GM21717 (cell line): ENCODE measurements at regions not wholly inside any gene's neighbourhood (a gene's known extent, or its start where the extent isn't known, plus 50 kb on each side); places are given as distances from the start of the nearest gene placed in this dataset.
"Not testable (repeated sequence)": the region's sequence is repeated elsewhere in the genome, so short reads cannot be mapped to it uniquely, and the experiment has no call there.

Experiments used
- ATAC-seq: cut with Tn5 transposase; IDR thresholded peaks from one replicate; pipeline ENCODE4 v1.9.1; 2021; ENCODE audit warnings: mild to moderate bottlenecking, moderate library complexity; ENCODE audit not compliant: unreplicated experiment

- ATAC-seq: no peak
Observed at GRCh38 chr12:83462419-83462818, 775.7 kb downstream of the TMTC2 start.

GRCh38 chr12:83461336-83461935 is 774.7 kb downstream of the TMTC2 start:
- no peak for ATAC-seq

GRCh38 chr12:83451189-83451588 is 764.5 kb downstream of the TMTC2 start:
- no peak for ATAC-seq

- ATAC-seq: no peak
Observed at GRCh38 chr12:83434600-83434999, 747.9 kb downstream of the TMTC2 start.

GRCh38 chr12:83432176-83432719 is 745.5 kb downstream of the TMTC2 start:
- ATAC-seq: no peak

GRCh38 chr12:83427586-83428136 is 741.0 kb downstream of the TMTC2 start:
- not testable (repeated sequence) for ATAC-seq

GRCh38 chr12:83414981-83415380 is 728.3 kb downstream of the TMTC2 start:
- no peak for ATAC-seq

- ATAC-seq: no peak
Observed at GRCh38 chr12:83408851-83409250, 722.1 kb downstream of the TMTC2 start.

- no peak for ATAC-seq
Observed at GRCh38 chr12:83408146-83408545, 721.4 kb downstream of the TMTC2 start.

- no peak for ATAC-seq
Observed at GRCh38 chr12:83404521-83404920, 717.8 kb downstream of the TMTC2 start.

GRCh38 chr12:83390186-83390585 is 703.5 kb downstream of the TMTC2 start:
- no peak for ATAC-seq

GRCh38 chr12:83389237-83389996 is 702.7 kb downstream of the TMTC2 start:
- no peak for ATAC-seq

- ATAC-seq: no peak
Observed at GRCh38 chr12:83388551-83388950, 701.8 kb downstream of the TMTC2 start.

- ATAC-seq: no peak
Observed at GRCh38 chr12:83386527-83387264, 700.0 kb downstream of the TMTC2 start.

- ATAC-seq: no peak
Observed at GRCh38 chr12:83378186-83378727, 691.6 kb downstream of the TMTC2 start.

GRCh38 chr12:83365317-83365716 is 678.6 kb downstream of the TMTC2 start:
- ATAC-seq: no peak

GRCh38 chr12:83361475-83361874 is 674.8 kb downstream of the TMTC2 start:
- no peak for ATAC-seq

- ATAC-seq: no peak
Observed at GRCh38 chr12:83361071-83361470, 674.4 kb downstream of the TMTC2 start.

- no peak for ATAC-seq
Observed at GRCh38 chr12:83349907-83350611, 663.4 kb downstream of the TMTC2 start.

GRCh38 chr12:83346333-83346732 is 659.6 kb downstream of the TMTC2 start:
- ATAC-seq: no peak
